Adrenal gland (tissue), 9 donors: ENCODE measurements at regions not wholly inside any gene's neighbourhood (a gene's known extent, or its start where the extent isn't known, plus 50 kb on each side); places are given as distances from the start of the nearest gene placed in this dataset.

Experiments used
- DNase-seq, 7 donors: peaks; one replicate each; pipeline ENCODE4 v3.0.0-alpha.2; 2019 to 2020
- H3K27ac ChIP-seq, 5 donors: fragments of 200-600 bp; sonication (generic) in 4 of 5; 1 replicate in 3 of 5; 2 replicates in 2 of 5; pipeline versions ENCODE4 v1.5.1 to v1.8.0; 2016 to 2020; ENCODE audit warnings: mild to moderate bottlenecking in 1 of 5
- H3K27me3 ChIP-seq: fragments of 200-600 bp; 2 replicates; pipeline ENCODE4 v1.8.0; 2021
- H3K36me3 ChIP-seq, 2 donors: fragments of 200-600 bp; replicated peaks in 1 of 2; 1 replicate in 1 of 2; 2 replicates in 1 of 2; pipeline versions ENCODE4 v1.5.1 to v1.8.0; 2018 to 2022
- H3K4me1 ChIP-seq, 2 donors: fragments of 200-600 bp; replicated peaks in 1 of 2; 1 replicate in 1 of 2; 2 replicates in 1 of 2; pipeline versions ENCODE4 v1.5.1 to v1.8.0; 2018 to 2021
- H3K4me3 ChIP-seq, 4 donors: fragments of 200-600 bp; sonication (generic) in 3 of 4; one replicate each; pipeline ENCODE4 v1.5.1; 2016 to 2018
- H3K9me3 ChIP-seq, 3 donors: fragments of 200-600 bp; sonication (generic) in 1 of 3; replicated peaks in 1 of 3; 1 replicate in 2 of 3; 2 replicates in 1 of 3; pipeline versions ENCODE4 v1.5.1 to v1.8.0; 2016 to 2021
- CTCF ChIP-seq, 6 experiments: fragments of 450-650 bp in 4 of 6; fragments of 200-600 bp in 2 of 6; sonication (generic) in 1 of 6; IDR thresholded peaks; 1 replicate in 5 of 6; 2 replicates in 1 of 6; pipeline versions ENCODE4 v1.5.1 to v1.8.0; 2016 to 2021; ENCODE audit warnings: antibody characterized with exemption in 6 of 6, mild to moderate bottlenecking in 2 of 6, moderate library complexity in 1 of 6
- POLR2A ChIP-seq, 2 donors: fragments of 450-650 bp; IDR thresholded peaks; one replicate each; pipeline ENCODE4 v1.6.1; 2017; ENCODE audit warnings: antibody characterized with exemption in 2 of 2, mild to moderate bottlenecking in 2 of 2, moderate library complexity in 1 of 2
- WGBS, 4 donors: extraction: QIAGEN DNeasy Blood & Tissue Kit in 2 of 4; methylation state at CpG; one replicate each; pipeline versions ENCODE4 v1.1.5 to v1.1.7; 2013 to 2017; 5-methylcytosine and 5-hydroxymethylcytosine counted together
- intact Hi-C, 2 donors: fragments of 100-400 bp; cut with DNase I; formaldehyde crosslinking; loops; one replicate each; pipeline versions ENCODE4 v1.14.1 to v1.15.0; 2022 to 2023
- donor health status: healthy with polysubstance abuse.
- donor health status: Bipolar disorder and iron deficiency.
- donor health status: DM: yes; HTN: yes; CAD: no.
- donor health status: DM: no; HTN: no; CAD: no.
- donor health status: DM: no; HTN: no; CAD: no.

GRCh38 chr10:131453721-131454634 is 142.5 kb upstream of the TCERG1L start:
- peaks cover 4 to 10% of the 10 kb centered on the region in 2 donors for H3K4me1 ChIP-seq
- no peaks in the 10 kb centered on the region for H3K9me3 ChIP-seq
- TF ChIP-seq POLR2A (IDR thresholded peaks at IDR 0.05) (no peak), CTCF (IDR thresholded peaks at IDR 0.05) (peak; percentile 83 to 96 (median 89))
- H3K4me3 ChIP-seq: peak overlapping the region in 1 of 4 donors; percentile 46
- H3K27me3 ChIP-seq: no peaks in the 10 kb centered on the region
- no peaks in the 10 kb centered on the region for H3K36me3 ChIP-seq
- WGBS, 4 donors: 12 to 27% (median 14%) methylated on average over 10 to 32 of the region's 32 CpGs
- DNase-seq: peak; percentile 72 to 97 (median 84)
- intact Hi-C loops: loop anchor here in 1 of 2 donors (10.0 kb wide), 2 partner anchors 331 to 421 kb away; no protein-coding TSS in a partner anchor
- H3K27ac ChIP-seq: peak overlapping the region in 1 of 5 donors; percentile 69

- no peak for DNase-seq
Observed at GRCh38 chr10:131456411-131456810, 144.9 kb upstream of the TCERG1L start.

GRCh38 chr10:131461093-131461492 is 149.6 kb upstream of the TCERG1L start:
- peaks cover 4% of the 10 kb centered on the region for H3K27me3 ChIP-seq
- no peaks in the 10 kb centered on the region for H3K36me3 ChIP-seq
- 42 to 48% methylated on average over 5 of the region's 5 CpGs; no CpG with 5 or more reads in 2 of the 4 donors for WGBS, 4 donors
- H3K4me3 ChIP-seq: no peak overlapping the region
- H3K9me3 ChIP-seq: no peaks in the 10 kb centered on the region
- no peaks in the 10 kb centered on the region for H3K4me1 ChIP-seq
- intact Hi-C loops: no loop called here
- no peak for TF ChIP-seq POLR2A (IDR thresholded peaks at IDR 0.05)
- TF ChIP-seq CTCF (IDR thresholded peaks at IDR 0.05): no peak
- H3K27ac ChIP-seq: no peak overlapping the region
- no peak for DNase-seq

More at GRCh38 chr10:131456411-131456810, 144.9 kb upstream of the TCERG1L start:
- TF ChIP-seq CTCF (IDR thresholded peaks at IDR 0.05): no peak
- no peak for TF ChIP-seq POLR2A (IDR thresholded peaks at IDR 0.05)
- H3K4me3 ChIP-seq: no peak overlapping the region
- WGBS, 4 donors: 69 to 76% (median 71%) methylated on average over 11 of the region's 11 CpGs
- H3K9me3 ChIP-seq: no peaks in the 10 kb centered on the region
- intact Hi-C loops: loop anchor here (5.0 to 10.0 kb wide), 3 partner anchors 328 to 418 kb away; no protein-coding TSS in a partner anchor
- no peaks in the 10 kb centered on the region for H3K36me3 ChIP-seq
- no peak overlapping the region for H3K27ac ChIP-seq
- no peaks in the 10 kb centered on the region for H3K27me3 ChIP-seq
- peaks cover 4 to 10% of the 10 kb centered on the region in 2 donors for H3K4me1 ChIP-seq

- no peak for DNase-seq
- Histone ChIP-seq H3K9me3 (no peaks in the 10 kb centered on the region), H3K36me3 (no peaks in the 10 kb centered on the region), H3K4me3 (no peak overlapping the region), H3K4me1 (no peaks in the 10 kb centered on the region), H3K27ac (no peak overlapping the region), H3K27me3 (peaks cover 4% of the 10 kb centered on the region)
- TF ChIP-seq CTCF (IDR thresholded peaks at IDR 0.05) (no peak), POLR2A (IDR thresholded peaks at IDR 0.05) (no peak)
- intact Hi-C loops: no loop called here
- 68 to 88% (median 77%) methylated on average over 4 to 5 of the region's 5 CpGs for WGBS, 4 donors
Observed at GRCh38 chr10:131464789-131465188, 153.3 kb upstream of the TCERG1L start.
